ENCODE measurements at regions not wholly inside any gene's neighbourhood (a gene's known extent, or its start where the extent isn't known, plus 50 kb on each side); places are given as distances from the start of the nearest gene placed in this dataset.

DNA sequence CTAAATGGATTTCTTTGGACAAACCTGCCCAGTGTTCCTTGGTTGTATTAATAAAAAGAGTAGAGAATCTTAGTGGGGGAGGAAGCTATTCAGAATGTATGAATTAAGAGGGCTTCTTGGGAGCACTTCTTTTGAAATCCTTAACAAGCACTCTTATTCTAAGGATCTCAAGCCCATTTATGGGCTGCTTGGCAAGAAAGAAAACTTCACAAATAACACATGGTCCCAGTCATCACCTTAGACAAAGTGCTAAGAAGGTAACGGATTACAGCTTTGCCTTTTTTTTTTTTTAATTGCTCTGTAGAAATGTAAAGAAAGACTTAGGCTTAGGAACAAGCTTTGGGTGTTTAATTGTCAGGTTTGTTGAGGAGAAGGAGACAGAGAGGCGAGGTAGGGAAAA, 76.6 kb upstream of the IPO9 start:
- no peak for DNase-seq

DNA sequence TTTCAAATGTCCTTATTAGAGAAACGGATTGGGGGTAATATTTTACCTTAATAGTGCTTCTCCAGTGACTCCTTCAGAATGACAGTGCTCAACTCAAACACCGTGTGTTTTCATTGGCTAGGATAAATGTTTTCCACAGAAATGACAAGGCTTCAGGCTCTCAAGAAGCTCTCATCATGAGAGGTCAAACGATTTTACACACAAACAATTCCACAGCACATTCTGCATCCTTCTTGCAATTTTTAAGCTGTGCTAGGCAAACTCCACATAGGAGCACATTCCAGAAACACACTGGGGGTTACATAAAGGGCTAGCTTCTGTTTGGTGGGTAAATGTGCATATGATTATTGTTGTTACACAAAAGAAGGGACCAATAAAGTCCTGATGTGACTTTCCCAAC, 75.5 kb upstream of the IPO9 start:
- no peak for DNase-seq

DNA sequence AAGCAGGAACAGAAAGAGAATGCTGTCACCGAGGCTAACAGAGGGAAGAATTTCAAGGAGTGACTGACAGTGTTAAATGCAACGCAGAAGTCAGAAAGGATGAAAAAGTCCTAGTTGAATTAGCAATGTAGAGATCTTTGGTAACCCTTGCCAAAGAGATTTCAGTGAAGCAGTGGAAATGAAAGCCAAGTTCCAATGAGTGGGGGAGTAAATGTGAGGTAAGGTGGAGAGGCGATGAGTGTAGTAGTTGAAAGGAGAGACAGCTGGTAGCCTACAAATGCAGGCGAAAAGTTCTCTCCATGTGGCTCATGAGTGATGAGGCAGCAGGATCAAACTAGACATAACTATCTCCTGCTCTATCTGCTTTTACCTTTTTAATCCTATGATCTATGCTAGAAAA, 74.6 kb upstream of the IPO9 start:
- DNase-seq = no peak

DNA sequence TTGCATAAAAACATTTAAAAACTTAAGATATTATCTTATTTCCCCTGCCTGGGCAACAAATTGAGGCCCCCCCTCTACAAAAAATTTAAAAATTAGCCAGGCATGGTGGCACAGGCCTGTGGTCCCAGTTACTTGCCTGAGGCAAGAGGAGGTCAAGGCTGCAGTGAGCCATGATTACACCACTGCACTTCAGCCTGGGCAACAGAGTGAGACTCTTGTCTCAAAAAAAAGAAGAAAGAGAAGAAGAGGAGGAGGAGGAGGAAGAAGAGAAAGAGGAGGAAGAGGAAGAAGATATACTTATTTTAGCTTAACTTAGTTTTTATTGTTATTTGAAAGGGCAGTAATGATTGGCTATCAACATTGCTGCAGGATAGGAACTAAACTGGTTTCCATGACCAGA, 73.8 kb upstream of the IPO9 start:
- no peak for DNase-seq

DNA sequence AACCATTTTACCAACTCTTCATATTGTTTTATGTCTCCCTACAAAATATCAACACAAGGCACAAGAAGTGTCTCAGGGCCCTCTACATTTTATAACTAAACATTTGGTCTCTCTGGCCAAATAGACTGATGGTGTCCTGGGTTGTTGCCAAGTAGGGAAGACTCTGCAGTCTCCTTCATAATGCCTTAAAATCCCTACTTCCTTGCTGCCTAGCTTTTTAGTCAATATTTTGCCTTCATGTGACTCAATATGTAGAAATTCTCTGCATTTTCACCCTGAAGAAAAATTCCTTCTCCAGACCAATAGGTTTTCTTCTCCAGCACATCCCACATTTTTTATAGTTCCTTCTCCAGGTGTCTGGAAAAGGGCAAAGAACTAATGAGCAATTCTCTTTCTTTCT, 72.6 kb upstream of the IPO9 start:
- no peak for DNase-seq

DNA sequence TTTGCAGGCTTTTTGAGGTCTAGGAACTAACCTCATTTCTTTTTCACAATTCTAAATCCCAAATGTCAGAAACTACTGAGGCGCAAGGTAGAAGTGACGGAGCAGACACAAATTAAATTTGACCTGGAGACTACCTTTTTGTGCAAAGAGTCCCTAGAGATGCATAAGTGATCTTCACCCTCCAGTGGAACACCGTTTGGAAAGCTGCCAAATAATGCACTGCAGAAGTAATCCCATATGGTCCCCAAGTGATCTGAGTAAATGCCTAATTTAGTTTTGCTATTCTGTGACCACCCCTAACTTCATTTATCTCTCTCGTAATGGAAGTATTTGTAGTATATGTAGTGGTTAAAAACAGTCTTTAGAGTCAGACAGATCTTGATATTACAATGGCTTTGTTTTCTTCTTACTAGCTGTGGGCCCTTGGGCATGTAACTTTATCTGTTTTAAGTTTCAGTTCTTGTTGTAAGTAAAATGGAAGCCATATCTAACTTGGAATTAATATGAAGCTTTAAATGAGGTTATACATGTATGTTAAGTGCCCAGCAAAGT, 70.4 kb upstream of the IPO9 start:
- no peak for DNase-seq

DNA sequence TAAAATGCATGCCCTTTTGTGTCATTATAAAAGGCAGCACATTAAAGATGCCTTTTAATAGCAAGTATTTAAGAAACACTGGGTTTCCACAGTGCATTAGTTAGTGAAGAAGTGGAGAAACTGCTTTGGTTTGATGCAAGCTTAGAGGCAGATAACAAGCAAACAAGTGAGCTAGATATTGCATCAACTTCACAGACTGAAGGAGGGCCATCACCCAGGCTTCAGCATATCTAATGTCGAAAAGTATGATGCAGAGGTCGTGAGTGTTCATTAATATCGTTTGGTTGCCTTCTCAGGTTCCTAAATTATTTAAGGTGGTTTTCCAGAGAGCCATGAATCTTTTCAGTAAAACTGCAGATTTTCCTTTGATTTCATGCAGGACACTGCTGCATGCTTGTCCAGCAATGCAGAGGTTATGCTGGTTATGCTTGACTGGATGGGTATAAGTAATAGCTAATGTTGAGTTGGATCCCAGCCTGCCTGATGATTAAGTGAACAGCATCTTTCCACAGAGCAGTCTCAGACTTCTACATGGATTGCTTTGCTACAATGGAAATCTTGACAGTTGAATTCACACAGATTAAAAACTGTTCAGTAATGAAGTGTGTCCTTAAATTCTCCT, 69.7 kb upstream of the IPO9 start:
- no peak for DNase-seq

DNA sequence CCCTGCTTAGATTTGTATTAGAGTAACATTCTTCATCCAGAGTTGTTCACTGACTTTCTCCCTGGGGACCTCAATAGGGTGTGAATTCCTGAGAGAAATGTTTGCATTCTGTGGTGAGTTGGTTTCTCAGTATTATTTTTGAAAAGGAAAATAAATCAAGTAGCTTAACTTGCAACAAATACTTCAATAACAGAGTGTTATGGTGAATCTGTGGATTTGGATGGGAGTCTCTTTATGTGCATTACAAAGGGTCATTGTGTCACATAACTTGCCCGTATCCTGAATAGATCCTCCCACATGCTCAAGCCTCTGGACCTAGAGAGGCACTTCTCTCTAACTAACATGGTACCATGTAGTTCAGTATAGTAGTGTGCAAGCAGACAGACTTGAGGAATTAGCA, 68.4 kb upstream of the IPO9 start:
- DNase-seq = no peak

DNA sequence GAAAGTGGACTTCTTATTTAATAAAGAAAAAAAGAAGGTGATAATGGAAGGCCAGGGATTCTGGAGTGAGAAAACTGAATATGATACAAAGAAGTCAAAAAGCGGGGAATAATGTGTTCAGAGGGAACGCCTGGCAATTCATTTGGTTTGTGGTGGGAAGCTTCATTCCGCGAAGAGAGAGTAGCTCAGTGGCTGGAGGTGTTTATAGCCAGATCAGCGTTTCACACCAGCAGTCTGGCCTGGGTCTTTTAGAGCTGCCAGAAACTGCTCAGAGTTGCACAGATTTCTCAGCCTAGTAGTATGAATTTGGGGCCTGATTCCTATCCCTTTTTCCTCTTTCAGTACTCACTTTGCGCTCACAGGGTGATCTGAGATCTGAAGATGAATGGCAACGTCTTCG, 67.8 kb upstream of the IPO9 start:
- DNase-seq = no peak

DNA sequence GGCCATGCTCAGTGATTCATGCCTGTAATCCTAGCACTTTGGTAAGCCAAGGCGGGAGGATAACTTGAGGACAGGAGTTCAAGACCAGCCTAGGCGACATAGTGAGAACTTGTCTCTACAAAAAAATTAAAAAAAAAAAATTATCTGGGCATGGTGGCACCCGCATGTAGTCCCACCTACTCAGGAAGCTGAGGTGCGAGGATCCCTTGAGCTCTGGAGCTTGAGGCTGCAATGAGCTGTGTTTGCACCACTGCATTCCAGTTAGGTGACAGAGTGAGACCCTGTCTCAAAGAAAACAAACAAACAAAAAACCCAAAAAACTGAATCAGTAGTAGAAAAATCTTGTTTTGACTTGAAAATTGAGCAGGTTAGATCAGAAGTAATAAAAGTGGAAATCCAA, 67.1 kb upstream of the IPO9 start:
- DNase-seq = no peak

DNA sequence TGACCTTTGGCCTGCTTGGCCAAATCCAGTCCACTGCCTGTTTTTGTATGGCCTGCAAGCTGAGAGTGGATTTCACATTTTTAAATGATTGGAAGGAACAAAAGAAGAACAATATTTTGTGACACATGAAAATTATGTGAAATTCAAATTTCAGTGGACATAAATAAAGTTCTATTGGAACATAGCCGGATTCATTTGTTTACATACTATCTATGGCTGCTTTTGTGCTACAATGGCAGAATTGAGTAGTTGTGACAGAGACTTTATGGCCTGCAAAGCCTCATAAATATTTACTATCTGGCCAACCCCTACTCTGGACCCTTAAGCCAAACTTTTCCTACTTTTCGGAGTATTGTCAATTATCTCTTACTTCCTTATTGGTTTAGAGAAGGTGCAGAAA, 66.6 kb upstream of the IPO9 start:
- no peak for DNase-seq

DNA sequence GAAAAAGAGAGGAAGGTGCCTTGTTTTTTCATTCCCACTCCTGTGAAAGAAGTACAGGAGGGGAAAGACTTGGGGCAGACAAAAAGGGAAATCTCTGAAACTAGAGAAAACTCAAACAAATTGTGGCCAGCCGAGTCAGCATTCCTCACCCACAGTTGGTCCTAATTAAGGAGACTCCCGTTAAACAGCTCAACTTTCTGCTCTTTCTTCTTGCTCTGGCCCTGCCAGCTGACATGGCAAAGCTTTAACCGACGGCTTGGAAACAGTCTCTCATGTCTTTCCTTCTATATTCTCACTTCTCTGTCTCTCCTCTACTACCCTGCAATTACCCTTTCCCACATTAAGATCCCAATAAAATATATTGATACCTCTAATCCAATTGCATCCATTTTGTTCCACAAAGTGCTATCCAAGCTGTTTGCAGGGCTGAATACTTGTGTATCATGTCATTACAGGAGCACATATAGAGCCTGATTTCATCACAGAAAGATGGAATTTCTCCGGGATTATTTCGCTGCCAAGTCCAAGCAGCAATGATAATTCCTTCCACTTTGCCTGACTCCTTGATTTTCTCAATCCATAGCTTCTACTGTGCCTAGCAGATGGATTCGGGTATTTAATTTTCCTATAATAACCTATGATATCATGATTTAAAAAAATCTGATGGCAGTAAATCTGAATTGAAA, 65.4 kb upstream of the IPO9 start:
- no peak for DNase-seq

DNA sequence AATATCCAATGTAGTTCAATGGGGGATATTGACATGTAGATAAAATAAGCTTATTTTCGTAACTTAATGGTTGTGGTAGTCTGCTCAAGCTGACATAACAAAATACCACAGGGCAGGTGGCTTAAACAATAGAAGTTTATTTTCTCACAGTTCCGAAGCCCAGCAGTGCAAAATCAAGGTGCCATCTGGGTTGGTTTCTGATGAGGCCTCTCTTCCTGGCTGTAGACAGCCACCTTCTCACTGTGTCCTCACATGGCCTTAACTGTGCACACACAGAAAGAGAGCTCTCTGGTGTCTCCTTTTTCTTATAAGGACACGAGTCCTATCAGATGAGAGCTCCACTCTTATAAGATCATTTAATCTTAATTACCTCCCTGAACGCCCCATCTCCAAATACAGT, 64.8 kb upstream of the IPO9 start:
- no peak for DNase-seq

DNA sequence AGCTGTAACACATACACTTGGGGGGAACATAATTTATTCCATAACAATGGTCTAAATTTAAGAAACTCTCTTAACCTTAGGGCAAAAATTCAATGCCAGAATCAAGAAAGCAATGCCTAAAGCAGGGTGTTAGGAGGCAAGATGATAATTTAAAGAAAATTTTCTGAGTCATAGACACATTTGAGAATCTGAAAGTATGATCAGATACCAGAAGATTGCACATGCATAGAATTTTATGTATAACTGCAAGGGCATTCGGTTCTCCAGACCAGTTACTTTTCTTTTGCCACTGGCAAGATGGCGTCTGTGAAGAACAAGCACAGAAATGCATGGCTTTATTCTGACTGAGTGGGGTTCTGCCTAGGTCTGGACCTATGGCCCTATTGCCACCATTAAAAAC, 64.4 kb upstream of the IPO9 start:
- no peak for DNase-seq

DNA sequence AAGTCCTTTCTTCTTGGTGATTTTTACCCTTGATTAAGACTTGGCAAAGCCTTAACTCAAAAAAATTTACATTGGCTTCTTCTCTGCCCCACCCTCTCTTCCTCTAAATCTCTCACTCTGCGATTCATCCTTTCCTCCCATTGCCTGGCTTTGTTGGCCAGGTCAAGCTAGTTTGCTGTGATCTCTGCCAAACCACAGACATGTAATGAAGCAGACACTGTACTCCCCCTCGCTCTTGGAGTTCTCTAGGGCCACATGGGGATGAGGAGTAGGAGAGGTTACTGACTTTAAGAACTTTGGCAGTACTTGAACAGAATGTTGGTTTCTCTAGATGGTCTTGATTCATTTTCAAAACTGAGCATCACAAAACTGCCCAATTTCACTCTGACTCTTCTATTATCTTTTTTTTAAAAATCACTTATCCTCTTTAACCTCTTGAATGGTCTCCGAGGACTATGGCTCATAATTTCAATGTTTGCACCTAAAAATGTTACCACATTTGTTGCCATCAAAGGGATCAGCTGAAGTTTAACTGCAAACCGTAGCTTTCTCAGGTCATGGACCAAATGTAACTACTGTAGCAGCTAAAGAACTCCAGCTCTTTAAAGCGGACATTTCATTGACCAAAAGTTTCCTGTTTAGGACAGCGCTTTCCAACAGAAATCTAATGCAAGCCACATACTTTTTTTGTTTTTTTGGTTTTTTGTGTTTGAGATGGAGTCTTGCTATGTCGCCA, 62.7 kb upstream of the IPO9 start:
- no peak for DNase-seq

DNA sequence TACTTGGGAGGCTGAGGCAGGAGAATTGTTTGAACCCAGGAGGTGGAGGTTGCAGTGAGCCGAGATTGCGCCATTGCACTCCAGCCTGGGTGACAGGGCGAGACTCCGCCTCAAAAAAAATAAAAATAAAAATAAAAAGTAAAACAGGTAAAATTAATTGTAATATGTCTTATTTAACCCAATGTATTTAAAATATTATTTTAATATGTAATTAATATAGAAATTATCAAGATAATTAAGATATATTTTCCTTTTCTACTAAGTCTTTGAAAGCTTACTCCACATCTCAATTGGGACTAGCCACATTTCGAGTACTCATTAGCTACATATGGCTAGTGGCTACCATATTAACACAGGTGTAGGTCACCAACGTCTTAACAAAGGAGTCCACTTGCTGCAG, 61.6 kb upstream of the IPO9 start:
- DNase-seq = no peak

DNA sequence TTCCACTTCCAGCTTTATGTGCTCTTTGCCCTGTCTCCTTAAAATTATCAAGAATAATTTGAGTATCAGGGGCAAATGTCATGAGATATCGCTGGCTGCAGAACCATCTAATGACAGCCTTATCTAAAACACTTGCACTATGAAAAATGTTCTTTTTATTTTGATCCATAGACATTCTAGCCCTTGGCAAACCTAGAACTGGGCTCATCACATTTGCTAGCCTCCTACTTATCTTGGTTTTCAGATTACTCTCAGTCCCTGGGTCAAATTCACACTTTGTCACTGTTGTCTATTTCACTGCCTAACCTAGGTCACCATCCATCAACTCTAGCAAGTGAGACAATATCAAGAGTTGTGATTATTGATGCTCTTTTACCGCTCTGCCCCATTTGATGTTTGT, 59.9 kb upstream of the IPO9 start:
- DNase-seq = no peak

DNA sequence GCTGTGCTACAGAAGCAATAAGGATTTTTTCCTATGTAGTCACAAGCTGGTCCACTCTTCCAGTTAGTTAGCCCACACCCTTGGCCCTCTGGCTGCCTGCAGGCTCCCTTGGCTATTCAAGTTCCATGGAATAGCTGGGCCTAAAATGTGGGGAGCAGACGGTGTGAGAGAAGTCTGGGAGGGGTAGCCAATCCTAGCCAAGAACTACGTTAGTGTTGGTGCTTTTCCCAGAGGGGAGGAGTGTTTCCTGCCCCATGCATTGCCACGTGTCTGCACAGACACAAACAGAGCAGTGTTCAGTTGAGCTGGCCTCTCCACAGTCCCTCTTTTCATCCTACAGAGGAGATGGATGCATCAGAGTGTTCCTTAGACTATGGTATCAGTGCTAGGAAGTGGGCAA, 59.0 kb upstream of the IPO9 start:
- DNase-seq = no peak

DNA sequence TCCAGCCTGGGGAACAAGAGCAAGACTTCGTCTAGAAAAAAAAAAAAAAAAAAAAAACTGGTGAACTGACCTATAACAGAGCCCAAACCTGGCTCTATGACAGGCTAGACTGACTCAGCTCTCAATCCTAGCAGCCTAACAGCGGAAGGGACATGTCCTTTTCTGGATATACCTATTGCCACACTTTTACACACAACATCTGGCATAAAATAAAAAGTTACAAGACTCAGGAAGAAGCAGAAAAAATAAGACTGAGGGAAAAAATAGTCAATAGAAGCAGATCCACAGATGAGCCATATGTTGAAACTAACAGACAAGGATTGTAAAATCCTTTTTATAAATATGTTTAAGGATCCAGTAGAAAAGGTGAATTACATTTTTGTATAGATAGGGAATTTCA, 57.5 kb upstream of the IPO9 start:
- no peak for DNase-seq

DNA sequence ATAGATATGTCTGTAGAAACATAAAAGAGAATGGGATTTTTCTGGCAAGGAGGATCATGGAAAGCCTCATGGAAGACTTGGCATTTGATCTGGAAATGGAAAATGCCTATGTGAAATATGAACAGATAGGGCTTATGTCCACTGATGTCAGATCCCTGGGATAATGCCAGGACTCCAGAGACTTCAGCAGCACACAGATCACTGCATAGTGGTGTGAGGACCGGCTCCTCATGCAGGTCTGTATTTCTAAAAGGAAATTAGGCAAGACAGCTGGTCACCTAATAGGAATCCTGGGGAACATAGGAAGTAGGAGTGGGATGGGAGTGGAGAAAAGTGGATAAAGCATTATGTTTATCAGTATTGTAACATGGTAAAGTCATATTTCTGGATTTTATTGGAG, 56.8 kb upstream of the IPO9 start:
- DNase-seq = no peak

DNA sequence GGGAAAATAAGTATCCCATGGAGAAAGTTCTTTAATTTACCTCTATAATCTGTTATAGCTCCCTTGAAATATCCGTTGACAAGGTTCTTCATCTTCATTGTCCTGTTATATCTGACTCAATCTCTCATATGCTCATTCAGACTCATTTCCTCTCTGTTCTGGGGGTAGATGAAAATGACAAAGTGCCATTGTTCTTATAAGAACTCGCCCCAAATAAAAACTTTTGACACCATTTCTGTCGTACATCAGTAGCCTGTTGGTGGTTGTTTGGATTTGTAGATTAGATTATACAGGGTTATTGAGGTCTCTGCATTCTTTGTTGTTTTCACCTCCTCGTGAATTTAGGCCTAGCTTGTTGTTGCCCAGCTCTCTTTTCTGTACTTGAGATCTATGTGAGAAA, 55.2 kb upstream of the IPO9 start:
- no peak for DNase-seq

DNA sequence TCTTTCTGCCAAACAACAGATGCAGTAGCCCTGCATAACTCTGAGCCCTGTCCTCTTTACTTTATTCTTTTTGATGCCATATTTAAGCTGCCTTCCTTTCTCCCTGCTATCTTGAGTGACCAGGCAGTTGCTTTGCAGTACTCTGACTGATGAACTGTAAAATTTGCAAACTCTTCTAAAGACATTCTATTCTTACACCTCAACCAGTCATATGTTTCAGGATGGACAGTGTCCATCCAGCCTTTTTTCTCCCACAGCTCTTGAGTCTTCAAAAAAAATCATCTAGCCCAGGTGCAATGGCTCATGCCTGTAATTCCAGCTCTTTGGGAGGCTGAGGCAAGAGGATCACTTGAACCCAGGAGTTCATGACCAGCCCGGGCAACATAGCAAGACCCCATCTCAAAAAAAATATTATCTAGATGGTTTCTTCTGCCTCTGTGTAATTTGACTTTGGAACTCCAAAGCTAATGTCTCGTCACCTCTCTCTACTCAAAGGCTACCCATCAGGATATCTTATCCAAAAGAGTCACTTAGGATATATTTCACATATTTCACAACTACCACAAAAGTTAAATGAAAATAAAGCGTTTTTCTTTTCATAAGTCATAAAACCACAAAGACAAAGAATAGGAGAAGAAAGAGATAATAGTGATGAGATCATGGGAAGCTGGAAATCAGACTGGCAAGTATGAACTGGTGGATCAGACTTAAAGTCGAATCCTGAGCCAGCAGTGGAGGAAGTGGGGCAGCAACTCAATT, 54.6 kb upstream of the IPO9 start:
- no peak for DNase-seq

DNA sequence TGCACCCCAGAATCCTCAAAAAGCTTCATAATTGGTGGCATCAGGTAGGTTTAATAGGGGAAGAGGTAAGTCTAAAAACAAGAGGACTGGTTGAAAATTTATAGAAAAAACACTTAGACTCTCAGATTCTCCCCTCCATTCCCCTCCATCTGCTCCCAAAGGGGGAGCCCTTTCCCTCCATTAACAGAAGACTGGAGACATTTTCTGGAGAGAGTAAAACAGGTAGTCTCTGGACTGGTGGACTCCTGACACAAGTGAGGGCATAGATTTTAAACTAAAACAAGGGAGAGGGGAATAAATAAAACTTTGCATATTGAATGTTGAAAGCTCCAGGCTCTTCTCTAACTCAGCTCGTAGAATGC, 54.0 kb upstream of the IPO9 start:
- DNase-seq = no peak

DNA sequence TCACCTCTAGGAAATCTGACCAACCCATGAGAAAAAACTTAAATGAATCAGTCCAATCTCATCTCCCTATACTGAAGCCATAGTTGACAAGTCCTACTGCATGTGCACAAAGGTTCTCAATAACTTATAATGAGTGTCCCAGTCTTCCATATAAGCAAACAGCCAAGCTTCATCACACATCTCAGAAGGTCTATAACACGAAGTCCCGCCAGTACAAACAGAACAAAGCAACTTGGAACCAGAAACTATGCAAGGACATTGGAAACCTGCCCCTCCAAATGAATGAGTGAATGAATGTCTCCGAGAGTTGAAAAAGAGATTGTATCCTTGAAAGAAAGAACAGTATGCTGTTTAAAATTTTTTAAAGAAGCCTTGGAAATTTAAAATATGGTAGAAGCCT, 53.6 kb upstream of the IPO9 start:
- no peak for DNase-seq

Data from NK-92 treated with Interleukin-12 subunit alpha and Interleukin-12 subunit beta, amount 100 ng/mL, for 24 hours (cell line).